Astrocyte of the cerebellum (primary cell): ENCODE measurements at regions not wholly inside any gene's neighbourhood (a gene's known extent, or its start where the extent isn't known, plus 50 kb on each side); places are given as distances from the start of the nearest gene placed in this dataset.

Experiments
- DNase-seq: peaks from one replicate; pipeline ENCODE4 v3.0.0-alpha.2; 2011; ENCODE audit warnings: low read depth
- H3K4me3 ChIP-seq: 2 replicates; pipeline ENCODE4 v1.5.1; 2011; ENCODE audit warnings: mild to moderate bottlenecking, low read depth, low read length, moderate library complexity
- CTCF ChIP-seq: IDR thresholded peaks from 2 replicates; pipeline ENCODE4 v1.5.1; 2012; ENCODE audit warnings: low read length, low read depth, moderate library complexity, mild to moderate bottlenecking; ENCODE audit errors: missing control alignments
- in situ Hi-C: cut with HindIII; loops from 2 replicates; pipeline ENCODE4 v1.10.0; 2017; ENCODE audit warnings: low sequenced_read_pairs

GRCh38 chr14:71541271-71541670 lies 391.0 kb upstream of the RGS6 start:
- no peak for DNase-seq

DNA sequence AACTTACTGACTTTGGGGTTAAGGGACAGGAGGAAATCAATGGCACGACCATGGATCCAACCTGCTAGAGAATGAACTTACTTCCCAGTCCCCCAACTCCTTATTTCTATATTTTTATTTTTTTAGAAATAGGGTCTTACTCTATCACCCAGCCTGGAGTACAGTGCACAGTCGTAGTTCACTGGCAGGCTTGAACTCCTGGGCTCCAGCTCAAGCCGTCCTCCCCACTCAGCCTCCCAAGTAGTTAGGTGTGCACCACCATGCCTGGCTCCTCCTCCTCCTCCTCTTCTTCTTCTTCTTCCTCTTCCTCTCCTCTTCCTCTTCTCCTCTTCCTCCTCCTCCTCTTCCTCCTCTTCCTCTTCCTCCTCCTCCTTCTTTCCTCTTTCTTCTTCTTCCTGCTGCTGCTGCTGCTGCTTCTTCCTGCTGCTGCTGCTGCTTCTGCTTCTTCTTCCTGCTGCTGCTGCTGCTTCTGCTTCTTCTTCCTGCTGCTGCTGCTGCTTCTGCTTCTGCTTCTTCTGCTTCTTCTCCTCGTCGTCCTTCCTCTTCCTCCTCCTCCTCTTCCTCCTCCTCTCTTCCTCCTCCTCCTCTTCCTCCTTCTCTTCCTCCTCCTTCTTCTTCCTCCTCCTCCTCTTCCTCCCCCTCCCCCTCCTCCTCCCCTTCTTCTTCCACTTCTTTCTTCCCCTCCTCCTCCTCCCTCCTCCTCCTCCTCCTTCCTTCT lies 390.1 kb upstream of the RGS6 start:
- no peak for DNase-seq
- no peak for TF ChIP-seq CTCF
- no peak overlapping the region for H3K4me3 ChIP-seq
- in situ Hi-C loops: no loop called here

More at GRCh38 chr14:71541271-71541670, 391.0 kb upstream of the RGS6 start:
- no peak overlapping the region for H3K4me3 ChIP-seq
- in situ Hi-C loops: no loop called here
- TF ChIP-seq CTCF: no peak

DNA sequence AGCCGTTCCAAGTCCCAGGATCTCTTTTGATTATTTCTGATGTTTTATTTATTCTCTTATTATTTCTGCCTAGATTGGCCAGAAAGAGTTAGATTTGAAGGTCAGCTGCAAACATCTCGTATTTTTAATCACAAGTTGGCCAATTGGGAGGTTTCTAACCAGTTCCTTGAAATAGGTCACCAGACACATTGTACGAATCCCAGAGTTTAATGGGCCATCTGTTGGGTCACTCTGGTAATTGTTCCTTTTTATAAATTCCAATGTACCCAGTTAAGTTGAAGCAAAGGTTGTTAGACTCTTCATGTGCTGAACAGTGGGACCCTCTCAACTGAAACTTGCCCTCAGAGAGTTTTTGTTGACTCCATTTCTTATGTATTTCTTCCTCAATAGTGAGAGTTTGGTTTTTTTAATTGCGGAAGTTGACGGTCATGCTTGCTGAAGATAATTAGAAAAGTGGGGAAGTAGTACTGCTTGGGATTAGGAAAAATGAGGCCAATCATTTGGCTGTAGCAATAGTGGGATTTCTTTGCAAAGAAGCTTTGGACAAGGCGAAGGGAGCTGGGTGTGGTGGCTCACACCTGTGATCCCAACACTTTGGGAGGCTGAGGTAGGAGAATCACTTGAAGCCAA lies 382.7 kb upstream of the RGS6 start:
- in situ Hi-C loops: no loop called here
- TF ChIP-seq CTCF: no peak
- no peak overlapping the region for H3K4me3 ChIP-seq
- no peak for DNase-seq

GRCh38 chr14:71550367-71550766 lies 381.9 kb upstream of the RGS6 start:
- TF ChIP-seq CTCF: no peak
- in situ Hi-C loops: no loop called here
- DNase-seq: no peak
- no peak overlapping the region for H3K4me3 ChIP-seq

GRCh38 chr14:71551291-71551950 lies 380.8 kb upstream of the RGS6 start:
- TF ChIP-seq CTCF: no peak
- in situ Hi-C loops: no loop called here
- no peak overlapping the region for H3K4me3 ChIP-seq
- peak; percentile 57 for DNase-seq

- no peak for DNase-seq
- TF ChIP-seq CTCF: no peak
- in situ Hi-C loops: no loop called here
- H3K4me3 ChIP-seq: no peak overlapping the region
Observed at GRCh38 chr14:71552809-71553208, 379.4 kb upstream of the RGS6 start.
